ENCODE measurements at regions not wholly inside any gene's neighbourhood (a gene's known extent, or its start where the extent isn't known, plus 50 kb on each side); places are given as distances from the start of the nearest gene placed in this dataset.

GRCh38 chr6:126107475-126108166 is 121.3 kb downstream of the TRMT11 start:
- TF ChIP-seq BHLHE40 (IDR thresholded peaks at IDR 0.05; ENCODE audit: borderline replicate concordance) (no peak), FOXA1 (IDR thresholded peaks at IDR 0.05) (no peak), L3MBTL2 (conservative IDR thresholded peaks at IDR 0.05) (no peak), NFRKB (IDR thresholded peaks at IDR 0.05) (no peak), SP1 (IDR thresholded peaks at IDR 0.05) (no peak), ARNT (IDR thresholded peaks at IDR 0.05) (no peak), SUZ12 (IDR thresholded peaks at IDR 0.05) (no peak), PKNOX1 (IDR thresholded peaks at IDR 0.05) (no peak)
